ENCODE measurements at regions not wholly inside any gene's neighbourhood (a gene's known extent, or its start where the extent isn't known, plus 50 kb on each side); places are given as distances from the start of the nearest gene placed in this dataset.
A peak's percentile ranks its signal among the peaks of the same experiment; 100 is the strongest.
"Not testable (repeated sequence)": the region's sequence is repeated elsewhere in the genome, so short reads cannot be mapped to it uniquely, and the experiment has no call there.

DNA sequence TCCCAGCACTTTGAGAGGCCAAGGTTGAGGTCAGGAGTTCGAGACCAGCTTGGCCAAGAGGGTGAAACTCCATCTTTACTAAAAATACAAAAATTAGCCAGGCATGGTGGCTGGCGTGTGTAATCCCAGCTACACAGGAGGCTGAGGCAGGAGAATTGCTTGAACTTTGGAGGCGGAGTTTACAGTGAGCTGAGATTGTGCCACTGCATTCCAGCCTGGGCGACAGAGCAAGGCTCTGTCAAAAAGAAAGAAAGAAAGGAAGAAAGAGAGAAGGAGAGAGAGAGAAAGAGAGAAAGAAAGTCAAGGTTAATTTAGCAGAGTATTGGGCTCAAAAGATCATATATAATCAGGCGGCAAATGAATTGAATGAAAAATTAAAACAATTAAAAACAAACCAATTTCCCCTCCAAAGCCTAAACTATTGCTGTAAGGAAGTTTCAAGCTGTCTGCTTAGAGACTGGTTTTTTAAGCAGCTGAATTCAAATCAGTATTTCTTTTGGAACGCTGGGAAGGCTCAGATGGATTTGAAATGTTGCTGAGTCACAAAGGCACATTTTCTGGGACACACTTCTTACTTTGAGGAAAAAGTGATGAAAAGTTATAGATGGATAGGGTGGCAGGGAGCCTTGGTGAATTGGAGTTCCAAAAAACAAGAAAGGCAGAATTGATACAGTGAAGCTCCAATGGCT, 81.3 kb upstream of the BHLHE40 start:
- DNase-seq (ENCODE audit: low read depth) = peak; percentile 24

DNA sequence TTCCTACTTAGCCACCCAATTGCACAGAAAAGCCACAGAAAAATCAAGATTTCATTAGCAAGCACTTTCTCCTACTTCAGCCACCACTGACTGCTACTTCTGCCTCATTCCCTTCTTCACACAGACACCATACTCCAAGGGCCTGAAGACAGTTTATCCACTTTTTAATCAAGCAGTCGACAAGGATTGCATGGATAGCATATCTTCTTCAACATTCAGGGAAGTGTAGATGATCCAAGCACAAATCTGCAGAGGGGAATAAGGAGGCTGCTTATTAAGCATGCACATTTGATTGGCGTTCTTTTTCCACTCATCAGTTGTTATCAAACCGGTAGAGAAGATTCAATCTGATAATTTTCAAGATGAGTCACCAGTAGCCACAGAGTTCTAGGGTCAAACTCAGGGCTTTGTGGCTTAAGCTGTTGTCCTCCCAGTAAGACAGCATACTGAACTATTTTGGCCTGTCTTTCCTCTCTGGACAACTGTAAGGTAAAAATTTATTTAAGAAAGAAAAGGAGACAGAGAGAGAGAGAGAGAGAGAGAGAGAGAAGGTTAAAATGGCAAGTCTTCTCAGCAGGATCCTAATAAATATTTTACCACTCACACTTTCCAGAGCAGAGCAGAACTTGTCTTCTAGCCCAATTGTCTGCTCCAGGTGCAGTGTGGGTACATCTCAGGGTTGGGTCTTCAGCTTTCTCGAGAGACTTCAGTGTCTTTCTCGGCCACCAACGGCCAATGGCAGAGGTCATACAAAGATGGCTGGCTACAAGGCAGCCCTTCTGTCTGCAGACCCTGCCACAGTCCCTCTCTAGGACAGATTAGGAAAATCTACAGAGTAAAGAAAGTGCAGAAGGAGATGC, 80.6 kb upstream of the BHLHE40 start:
- peak; percentile 40 for DNase-seq (ENCODE audit: low read depth)

DNA sequence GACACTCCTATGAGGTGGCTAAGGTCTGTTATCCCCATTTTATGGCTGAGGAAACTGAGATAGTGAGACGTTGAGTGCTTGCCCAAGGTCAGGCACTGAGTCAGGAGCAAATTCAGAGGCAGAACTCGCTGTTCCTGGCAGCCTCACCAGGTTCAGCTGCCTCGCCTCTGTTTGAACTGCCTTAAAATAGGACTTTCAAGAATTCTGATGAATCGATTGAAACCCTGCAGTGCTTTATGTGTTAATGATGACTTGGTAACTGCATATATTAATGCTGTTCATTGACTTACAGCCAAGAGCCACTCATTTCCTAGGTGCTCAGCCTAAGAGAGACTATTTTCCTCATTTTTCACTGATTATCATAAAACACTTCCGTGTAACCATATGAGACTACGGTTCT, 79.5 kb upstream of the BHLHE40 start:
- no peak for DNase-seq (ENCODE audit: low read depth)

DNA sequence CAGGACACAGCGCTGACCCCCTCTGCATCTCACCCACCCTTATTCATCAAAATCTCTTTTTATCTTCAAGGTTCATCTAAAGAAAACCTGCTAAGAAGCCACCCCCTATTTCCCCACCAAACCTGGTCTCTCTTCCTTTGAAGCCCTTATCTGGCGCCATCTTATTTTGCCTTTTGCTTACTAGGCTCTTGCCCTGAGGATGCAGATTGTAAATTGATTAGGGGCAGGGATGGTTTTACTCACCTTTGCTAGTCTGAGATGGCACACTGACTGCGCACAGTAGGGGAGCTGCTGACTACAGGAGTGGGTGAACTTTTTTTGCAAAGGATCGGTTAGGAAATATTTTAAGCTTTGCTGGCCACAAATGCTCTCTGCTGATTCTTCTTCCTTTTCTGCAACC, 78.9 kb upstream of the BHLHE40 start:
- no peak for DNase-seq (ENCODE audit: low read depth)

DNA sequence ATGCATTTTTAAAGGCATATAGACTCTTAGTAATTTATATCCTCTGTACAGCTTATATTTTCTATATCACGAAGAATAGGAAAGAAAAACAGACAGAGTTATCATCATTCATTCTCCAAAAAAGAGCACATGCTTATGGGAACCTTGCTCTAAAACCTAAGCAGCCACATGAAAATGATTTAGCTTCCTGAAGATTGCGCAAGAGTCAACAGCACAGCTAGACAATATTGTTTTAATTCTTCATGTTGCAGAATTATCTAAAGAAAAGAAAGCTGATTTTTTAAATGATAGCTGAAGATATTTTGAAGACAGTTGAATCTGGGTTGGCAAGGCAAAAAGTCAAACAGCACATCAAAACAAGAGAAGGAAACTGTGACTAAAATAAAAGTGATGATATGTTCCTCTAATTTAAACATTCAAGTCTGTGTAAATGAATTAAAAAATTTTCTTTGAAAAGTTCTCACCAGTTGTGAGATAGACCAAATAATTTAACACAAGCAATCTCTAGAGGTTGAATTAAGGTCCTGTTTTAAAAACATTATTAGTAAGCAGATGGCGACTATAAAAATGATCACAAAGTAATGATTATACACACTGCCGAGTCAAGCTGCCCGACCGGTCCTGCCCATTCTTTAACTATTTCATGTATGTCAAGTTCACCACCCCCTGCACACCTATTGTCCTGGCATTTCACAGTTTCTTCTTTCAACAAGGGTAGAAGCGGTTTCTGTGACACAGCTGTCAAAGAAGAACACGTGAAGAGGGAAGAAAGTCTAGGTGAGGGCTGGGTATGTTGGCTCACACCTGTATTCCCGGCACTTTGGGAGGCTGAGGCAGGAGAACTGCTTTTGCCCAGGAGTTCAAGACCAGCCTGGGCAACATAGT, 74.2 kb upstream of the BHLHE40 start:
- DNase-seq (ENCODE audit: low read depth) = peak; percentile 19

DNA sequence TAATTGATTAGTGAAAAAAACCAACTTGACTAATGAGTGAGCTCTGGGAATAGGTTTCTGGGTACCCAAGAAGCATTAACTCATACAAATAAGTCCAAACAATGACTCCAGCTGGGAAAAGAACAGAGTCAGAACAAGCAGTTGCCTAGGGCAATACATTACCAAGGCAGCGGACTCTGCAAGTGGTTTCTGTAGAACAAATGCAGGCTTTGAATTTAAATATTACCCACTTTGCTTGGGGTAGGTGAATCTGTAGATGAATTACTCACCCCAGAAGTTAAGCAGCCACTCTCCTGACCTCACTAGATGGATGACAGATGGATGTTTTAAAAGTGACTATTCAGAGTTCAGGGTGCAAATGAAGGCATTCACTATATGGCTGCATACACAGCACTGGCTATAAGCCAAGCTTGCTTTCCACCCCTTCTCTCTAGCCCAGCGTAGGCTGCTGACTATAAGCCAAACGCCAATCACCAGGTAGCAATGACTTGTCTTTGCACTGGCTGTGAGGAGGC, 73.1 kb upstream of the BHLHE40 start:
- DNase-seq (ENCODE audit: low read depth) = no peak

DNA sequence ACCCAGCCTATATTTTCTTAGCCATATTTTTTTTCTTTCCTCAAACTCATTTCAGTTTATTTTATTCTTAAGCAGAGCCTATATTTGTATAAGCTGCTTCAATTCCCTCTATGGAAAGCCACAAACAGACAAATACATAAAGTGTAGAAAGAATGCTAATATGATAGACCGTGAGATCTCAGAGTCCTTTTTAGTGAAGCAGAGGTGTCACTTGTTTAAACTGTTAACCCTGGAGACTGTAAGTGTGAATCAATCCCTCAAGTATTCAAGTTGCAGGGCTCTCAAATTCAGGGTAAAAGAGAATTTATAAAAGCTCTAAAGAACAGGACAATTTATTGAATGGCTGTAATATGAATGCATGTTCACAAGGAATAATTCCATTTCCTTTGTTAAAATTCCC, 72.2 kb upstream of the BHLHE40 start:
- no peak for DNase-seq (ENCODE audit: low read depth)

DNA sequence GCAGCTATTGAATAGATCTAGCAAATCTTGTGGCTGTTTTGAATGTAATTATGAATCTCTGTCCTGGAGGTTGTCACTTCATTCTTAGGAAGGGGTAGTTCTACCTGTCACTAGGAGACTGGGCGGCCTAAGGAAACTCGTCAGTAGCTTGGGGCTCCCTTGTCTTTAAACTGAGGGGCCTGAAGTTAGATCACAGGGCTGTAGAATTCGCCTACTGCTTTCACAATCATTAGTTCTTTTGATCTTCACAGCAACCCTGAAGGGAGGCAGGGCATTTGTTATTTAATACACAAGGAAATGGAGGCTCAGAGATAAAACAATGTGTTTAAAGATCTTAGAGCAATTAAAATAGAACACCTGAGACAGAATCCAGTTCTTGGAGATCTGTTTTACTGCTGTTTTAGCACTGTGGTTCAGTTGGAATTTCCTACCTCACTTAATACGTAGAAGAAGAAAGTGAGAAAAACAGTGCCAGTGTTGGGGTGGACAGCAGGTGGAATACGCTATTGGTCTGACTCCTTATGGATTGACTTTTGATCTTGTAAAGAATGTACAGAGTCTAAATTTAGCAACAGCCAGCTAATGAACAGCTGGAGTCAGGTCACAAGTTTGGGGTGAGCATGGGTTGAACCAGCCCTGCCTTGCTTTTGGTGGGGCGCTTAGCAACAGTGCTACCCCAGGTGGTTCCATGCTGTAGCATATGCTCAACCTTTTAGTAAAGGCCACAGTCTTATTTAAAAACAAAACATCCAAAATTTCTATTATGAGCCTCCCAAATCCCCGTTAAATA, 71.4 kb upstream of the BHLHE40 start:
- DNase-seq (ENCODE audit: low read depth) = peak; percentile 51

DNA sequence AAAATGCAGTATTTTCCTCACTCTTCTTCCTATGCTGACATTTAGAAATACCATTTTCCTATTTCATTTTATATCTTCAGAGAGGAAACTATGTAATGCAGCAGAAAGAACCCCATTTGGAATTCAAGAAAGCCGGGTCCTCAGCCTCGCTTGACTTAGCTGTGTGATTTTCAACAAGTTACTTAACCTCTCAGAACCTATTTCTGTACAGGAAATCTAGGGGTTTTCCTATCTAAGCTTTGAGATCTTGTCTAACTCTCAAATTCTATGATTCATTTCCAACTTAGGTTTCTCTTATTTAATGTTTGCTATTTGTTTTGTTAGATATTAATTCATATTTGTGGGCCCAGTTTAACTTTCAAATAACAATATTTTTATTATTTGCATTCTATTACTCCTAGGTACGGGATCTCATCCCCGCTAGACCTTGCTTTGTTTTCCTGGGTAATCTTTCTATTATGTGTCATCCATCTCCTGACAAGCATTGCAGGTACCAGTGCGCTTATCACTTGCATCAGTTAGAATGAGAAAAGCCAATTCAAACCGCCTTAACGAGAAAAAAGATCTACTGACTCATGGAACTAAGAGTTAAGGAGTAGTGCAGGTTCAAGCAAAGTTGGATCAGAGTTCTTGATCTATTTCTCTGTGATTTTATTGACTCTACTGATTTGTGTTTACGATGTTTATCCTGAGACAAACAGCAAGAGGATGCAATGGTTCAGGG, 70.6 kb upstream of the BHLHE40 start:
- DNase-seq (ENCODE audit: low read depth) = no peak

DNA sequence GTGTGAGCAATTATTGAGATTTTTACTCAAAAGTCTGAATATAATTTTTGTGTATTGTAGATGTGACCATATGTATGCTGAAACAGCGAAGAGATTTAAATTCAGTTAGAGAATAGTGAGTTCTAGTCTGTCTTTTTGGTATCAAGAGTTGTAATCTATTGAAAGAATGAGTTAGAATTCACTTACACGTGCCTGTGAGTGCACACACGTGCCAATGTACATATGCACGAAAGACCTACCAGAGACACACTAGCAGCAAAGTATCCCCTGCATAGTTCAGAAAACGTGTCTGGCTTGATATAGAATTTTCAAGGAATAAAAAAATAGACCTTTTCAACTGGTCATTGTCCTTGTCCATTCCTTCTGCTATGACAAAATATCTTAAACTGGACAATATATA, 64.8 kb upstream of the BHLHE40 start:
- no peak for DNase-seq (ENCODE audit: low read depth)

DNA sequence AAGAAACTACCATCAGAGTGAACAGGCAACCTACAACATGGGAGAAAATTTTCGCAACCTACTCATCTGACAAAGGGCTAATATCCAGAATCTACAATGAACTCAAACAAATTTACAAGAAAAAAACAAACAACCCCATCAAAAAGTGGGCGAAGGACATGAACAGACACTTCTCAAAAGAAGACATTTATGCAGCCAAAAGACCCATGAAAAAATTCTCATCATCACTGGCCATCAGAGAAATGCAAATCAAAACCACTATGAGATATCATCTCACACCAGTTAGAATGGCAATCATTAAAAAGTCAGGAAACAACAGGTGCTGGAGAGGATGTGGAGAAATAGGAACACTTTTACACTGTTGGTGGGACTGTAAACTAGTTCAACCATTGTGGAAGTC, 57.6 kb upstream of the BHLHE40 start:
- DNase-seq (ENCODE audit: low read depth) = not testable (repeated sequence)

DNA sequence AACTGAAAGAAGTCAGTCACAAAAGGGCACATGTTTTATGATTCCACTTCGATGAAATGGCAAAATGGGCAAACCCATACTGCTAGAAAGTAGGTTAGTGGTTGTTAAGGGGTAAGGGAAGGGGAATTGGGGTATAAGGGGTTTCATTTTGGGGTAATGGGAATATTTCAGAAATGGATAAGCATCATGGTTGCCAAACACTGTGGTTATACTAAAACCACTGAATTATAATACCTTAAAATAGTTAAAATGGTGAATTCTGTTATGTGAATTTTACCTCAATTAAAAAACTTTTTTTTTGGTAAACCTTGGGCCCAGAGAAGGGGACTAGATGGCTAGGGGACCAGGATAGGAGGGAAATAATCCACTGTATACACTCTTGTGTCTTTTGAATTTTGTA, 52.3 kb upstream of the BHLHE40 start:
- DNase-seq (ENCODE audit: low read depth) = no peak

DNA sequence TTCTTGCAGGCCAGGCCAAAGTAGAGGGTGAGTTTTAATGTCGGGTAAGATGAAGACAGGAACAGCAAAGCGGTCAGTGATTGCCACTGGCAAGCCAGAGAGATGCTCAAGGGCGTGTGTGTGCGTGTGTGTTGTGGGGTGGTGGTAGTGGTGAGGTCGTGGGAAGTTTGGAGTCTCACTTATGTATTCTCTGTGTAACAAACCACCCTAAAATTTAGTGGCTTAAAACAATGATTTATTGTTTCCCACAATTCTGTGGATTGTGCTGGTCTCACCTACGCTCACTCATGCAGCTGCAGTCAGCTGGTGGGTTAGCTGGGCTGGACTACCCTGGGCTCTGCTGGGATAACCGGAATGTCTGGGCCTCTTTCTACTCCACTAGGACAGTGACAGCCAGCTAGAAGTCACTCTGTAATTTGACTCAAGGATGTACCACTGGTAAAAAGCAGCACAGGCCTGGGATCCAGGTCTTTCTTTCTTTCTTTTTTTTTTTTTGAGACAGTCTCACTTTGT, 50.9 kb upstream of the BHLHE40 start:
- peak; percentile 26 for DNase-seq (ENCODE audit: low read depth)
